DMS114 treated with DMSO at 0.1 percent for 48 hours (cell line): ENCODE measurements at regions not wholly inside any gene's neighbourhood (a gene's known extent, or its start where the extent isn't known, plus 50 kb on each side); places are given as distances from the start of the nearest gene placed in this dataset.
"Not testable (repeated sequence)": the region's sequence is repeated elsewhere in the genome, so short reads cannot be mapped to it uniquely, and the experiment has no call there.

ENCODE experiments used
- DNase-seq: peaks from one replicate; lab custom pipeline; 2025; ENCODE audit not compliant: unreplicated experiment; lab: John Stamatoyannopoulos, UW

DNA sequence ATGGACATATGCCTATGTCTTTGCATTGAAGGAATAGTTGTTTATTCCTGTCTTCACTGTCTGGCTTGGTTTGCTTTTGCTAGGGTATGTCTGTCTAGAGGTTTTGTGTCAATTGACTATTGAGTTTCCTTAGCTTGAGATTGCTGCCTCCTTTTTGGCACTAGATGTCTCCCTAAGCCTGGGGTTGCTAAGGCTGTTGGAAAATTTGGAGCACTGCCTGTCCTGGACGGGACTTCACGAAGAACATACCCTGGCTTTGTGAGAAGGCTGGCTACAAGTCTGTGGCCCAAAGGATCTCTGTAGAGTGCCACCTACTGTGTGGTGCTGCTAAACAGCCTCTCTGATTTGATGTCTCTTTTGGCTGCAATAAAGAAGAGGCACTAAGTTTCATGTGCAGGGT, 183.8 kb upstream of the NUDT10 start:
- DNase-seq: peak; percentile 61

DNA sequence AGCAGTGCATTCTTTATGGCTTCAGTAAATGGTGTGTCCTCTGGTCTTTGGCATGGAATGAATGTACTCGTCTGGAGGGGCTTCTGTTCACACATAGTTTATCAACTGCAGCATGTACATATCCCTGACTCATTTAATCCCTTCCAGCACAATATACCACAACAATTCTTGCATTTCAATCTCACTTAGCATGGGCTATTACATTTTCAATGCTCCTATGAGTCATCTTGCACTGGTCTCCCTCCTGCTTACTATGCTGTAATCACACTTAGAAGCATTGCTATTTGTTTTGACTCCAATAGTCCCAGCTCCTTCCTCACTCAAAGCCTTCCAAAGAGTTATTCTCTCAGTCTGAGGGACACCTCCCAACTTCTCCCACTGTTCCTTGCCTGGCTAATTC, 180.9 kb upstream of the NUDT10 start:
- no peak for DNase-seq

DNA sequence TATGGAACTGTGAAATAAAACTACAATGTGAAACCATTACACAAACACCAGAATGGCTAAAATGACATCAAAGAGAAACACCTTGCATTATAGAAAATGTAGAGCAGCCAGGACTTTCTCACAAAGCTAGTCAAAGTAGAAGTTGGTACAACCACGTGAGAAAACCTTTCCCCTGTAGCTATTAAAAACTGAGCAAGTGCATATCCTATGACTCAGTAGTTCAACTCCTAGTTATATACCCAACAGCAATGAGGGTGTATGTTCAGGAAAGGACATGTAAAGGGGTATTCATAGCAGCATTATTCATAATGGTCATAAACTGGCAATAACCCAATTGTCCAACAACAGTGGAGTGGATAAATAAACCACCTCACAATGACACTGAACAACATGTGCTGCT, 177.5 kb upstream of the NUDT10 start:
- DNase-seq: no peak

DNA sequence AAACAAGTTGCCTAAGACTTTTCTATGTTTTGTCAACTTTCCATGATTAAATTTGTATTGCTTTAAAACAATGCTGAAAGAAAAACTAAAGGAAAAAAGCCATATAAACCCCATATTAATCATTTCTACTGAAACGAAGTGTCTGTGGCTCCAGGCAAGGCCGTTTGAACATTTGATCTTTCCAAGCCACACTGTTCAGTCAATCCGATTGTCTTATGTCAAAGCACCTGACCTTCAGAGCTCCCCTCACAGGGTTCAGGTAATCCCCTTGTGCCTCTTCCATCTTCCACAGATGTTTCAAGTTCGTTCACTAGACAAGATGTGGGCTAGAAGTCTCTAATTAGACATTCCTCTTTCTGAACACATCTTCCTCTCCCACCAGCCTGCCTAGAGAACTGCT, 177.1 kb upstream of the NUDT10 start:
- no peak for DNase-seq

GRCh38 chrX:51158231-51158630, 174.4 kb upstream of the NUDT10 start:
- DNase-seq: no peak

DNA sequence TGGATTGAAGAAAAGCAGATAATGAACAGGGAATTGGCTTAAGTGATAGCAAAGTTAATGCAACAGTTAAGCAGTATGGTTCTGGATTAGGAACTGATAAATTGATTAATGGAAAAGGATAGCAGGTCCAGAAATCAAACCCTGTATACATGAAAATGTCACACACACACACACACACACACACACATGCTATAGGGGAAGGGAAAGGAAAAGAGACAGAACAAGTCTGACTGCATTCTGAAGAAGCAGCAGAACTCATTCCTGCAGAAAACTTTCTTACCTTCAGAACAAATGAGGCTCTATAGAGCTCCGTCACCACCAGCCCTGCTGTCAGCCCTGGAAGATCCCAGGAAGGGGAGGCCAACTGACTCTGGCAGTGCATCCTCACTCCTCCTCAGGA, 173.2 kb upstream of the NUDT10 start:
- not testable (repeated sequence) for DNase-seq

- DNase-seq: no peak
Measured at GRCh38 chrX:51163730-51164129, 168.9 kb upstream of the NUDT10 start.

GRCh38 chrX:51178356-51178900, 154.2 kb upstream of the NUDT10 start:
- not testable (repeated sequence) for DNase-seq

DNA sequence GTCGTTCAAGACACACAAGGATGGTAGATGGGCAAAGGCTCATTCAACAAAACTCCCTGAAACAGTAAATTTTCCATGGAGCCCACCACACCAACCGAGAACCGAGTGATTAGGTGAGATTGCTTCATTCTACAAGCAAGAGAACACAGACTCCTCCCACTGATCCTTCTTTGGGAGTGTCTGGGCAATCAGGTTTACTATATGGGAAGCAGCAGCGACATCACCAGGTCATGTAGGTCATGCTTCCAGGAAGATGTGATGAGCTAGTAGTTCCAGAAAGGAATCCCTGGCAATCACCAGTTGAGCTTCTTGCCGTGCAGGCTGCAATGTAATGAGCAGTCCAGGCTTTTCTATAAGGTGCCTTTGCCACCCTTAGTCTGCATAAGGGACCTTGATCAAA, 152.8 kb upstream of the NUDT10 start:
- not testable (repeated sequence) for DNase-seq

- no peak for DNase-seq
Measured at GRCh38 chrX:51182545-51182944, 150.1 kb upstream of the NUDT10 start.

DNA sequence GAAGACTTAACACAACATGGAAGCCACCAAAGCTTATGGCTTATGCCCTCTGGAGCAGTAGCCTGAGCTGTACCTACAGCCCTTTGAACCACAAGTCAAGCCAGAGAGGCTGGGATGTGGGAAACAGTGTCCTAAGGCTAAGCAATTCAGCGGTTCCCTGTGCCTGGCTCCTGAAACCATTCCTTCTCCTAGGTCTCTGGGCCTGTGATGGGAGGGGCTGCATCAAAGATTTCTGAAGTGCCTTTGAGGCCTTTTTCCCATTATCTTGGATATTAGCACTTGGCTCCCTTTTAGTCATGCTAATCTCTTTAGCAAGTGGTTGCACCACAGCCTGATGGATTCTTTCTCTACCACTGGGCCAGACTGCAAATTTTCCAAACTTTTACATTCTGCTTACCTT, 140.5 kb upstream of the NUDT10 start:
- no peak for DNase-seq

DNA sequence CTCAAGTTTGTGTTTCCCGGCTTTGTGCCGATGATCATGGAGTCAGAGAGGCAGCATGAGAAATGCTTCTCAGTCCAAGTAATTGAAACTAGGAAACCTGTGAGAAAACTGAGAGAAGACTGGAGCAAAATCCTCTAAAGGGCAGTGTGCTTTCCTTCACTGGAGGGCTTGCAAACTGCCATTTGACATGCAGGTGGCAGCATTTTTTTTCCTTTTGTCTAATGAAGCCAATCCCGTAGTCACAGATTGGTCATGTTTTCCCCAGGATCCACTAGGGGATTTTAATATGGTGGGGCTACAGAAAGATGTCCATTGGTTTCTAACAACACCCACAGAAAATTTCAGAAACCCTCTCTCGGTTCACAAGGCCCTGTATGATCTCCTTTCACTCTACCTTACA, 117.4 kb upstream of the NUDT10 start:
- no peak for DNase-seq

DNA sequence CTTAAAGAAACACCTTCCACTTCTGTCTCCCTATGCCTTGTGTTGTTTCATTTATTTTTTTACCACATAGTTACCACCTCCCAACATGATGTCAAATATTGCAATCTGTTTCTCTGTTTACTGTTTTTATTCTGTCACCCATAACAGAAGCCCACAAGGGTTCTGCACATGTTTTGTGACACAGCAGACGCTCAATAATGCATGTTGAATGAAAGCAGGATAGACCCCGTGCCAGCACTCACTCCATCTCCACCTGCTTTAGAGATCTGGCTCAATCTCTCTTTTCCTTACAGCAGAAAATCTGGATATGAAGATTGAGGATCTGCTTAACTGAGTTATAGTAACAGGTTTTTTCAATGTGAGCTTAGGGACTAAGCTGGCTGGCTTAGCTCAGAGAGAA, 116.8 kb upstream of the NUDT10 start:
- DNase-seq: no peak

DNA sequence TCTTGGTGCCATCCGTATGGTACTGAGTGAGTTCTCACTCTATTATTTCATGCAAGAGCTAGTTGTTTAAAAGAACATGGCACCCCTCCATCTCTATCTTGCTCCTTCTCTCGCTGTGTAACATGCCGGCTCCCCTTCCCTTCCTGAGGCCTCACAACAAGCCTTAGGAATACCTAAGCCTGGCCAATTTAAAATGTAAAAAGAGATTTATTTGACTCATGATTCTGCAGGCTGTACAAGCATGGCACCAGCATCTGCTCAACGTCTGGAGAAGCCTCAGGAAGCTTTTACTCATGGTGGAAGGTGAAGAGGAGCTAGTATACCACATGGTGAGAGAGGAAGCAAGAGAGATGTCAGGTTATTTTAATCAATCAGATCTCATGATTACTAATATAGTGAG, 90.4 kb upstream of the NUDT10 start:
- no peak for DNase-seq

- no peak for DNase-seq
Measured at GRCh38 chrX:51257490-51257889, 75.1 kb upstream of the NUDT10 start.

DNA sequence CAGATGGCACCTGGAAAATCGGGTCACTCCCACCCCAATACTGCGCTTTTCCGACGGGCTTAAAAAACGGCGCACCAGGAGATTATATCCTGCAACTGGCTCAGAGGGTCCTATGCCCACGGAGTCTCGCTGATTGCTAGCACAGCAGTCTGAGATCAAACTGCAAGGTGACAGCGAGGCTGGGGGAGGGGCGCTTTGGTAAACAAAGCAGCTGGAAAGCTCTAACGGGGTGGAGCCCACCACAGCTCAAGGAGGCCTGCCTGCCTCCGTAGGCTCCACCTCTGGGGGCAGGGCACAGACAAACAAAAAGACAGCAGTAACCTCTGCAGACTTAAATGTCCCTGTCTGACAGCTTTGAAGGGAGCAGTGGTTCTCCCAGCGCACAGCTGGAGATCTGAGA, 70.4 kb upstream of the NUDT10 start:
- not testable (repeated sequence) for DNase-seq

DNA sequence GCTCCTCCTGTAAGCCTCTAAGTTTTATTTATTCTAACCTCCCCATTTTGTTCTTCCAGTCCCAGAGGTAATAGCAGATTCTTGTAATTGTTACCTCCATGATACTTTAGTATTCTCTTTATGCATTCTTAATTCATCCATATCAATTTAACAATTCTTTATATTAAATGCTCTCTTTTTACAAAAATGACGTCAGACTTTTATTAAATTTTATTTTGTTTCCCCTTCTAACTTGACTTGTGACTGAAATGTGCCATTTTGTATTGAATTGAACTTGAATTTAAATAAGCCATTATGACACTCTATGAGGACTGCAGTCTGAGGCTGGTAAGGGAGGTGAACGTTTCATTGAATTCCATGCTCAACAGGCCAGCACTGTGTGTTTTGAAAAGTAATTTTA, 60.0 kb upstream of the NUDT10 start:
- DNase-seq: no peak

GRCh38 chrX:51281758-51282318, 50.8 kb upstream of the NUDT10 start:
- no peak for DNase-seq
